ENCODE measurements at regions not wholly inside any gene's neighbourhood (a gene's known extent, or its start where the extent isn't known, plus 50 kb on each side); places are given as distances from the start of the nearest gene placed in this dataset.

- no peak for TF ChIP-seq POLR2A (IDR thresholded peaks at IDR 0.05)
- no peak for TF ChIP-seq CTCF (IDR thresholded peaks at IDR 0.05)
- TF ChIP-seq POLR2AphosphoS5 (IDR thresholded peaks at IDR 0.05) = no peak
- TF ChIP-seq EP300 (IDR thresholded peaks at IDR 0.05) = no peak
Measured at GRCh38 chr22:49686495-49687219, 141.0 kb downstream of the BRD1 start.
